ENCODE measurements at regions not wholly inside any gene's neighbourhood (a gene's known extent, or its start where the extent isn't known, plus 50 kb on each side); places are given as distances from the start of the nearest gene placed in this dataset.

- TF ChIP-seq CTCF (conservative IDR thresholded peaks at IDR 0.05; ENCODE audit: low read depth in 2 of 2): no peak
- no peak for TF ChIP-seq JUNB (IDR thresholded peaks at IDR 0.05; ENCODE audit: unreplicated experiment)
- TF ChIP-seq NANOG (IDR thresholded peaks at IDR 0.05; ENCODE audit: borderline replicate concordance): no peak
- no peak for TF ChIP-seq EZH2 (IDR thresholded peaks at IDR 0.05; ENCODE audit: low read depth, unreplicated experiment)
- TF ChIP-seq EZH2phosphoT487 (IDR thresholded peaks at IDR 0.05; ENCODE audit: unreplicated experiment): no peak
Observed at GRCh38 chr5:2283481-2284045, 400.8 kb upstream of the IRX4 start.

Measured in GM23338 (cell line).